OCI-LY1 (cell line): ENCODE measurements at regions not wholly inside any gene's neighbourhood (a gene's known extent, or its start where the extent isn't known, plus 50 kb on each side); places are given as distances from the start of the nearest gene placed in this dataset.

Source experiments
- H2AFZ ChIP-seq: fragments of 200-600 bp; sonication (generic), shearing (Covaris generic); 2 replicates; pipeline ENCODE4 v1.6.0; 2014; ENCODE audit warnings: antibody characterized with exemption, mild to moderate bottlenecking, low read length
- H3F3A ChIP-seq: fragments of 200-600 bp; sonication (generic), shearing (Covaris generic); 2 replicates; pipeline ENCODE4 v1.6.0; 2014; ENCODE audit warnings: mild to moderate bottlenecking, antibody characterized with exemption, low read length, moderate library complexity; ENCODE audit not compliant: insufficient read depth
- H3K27ac ChIP-seq: fragments of 200-600 bp; sonication (generic); 2 replicates; pipeline ENCODE4 v1.5.1; 2014; ENCODE audit warnings: low read length, mixed run types, mild to moderate bottlenecking, low read depth; ENCODE audit not compliant: poor library complexity, severe bottlenecking
- H3K27me3 ChIP-seq: fragments of 200-600 bp; sonication (generic); 2 replicates; pipeline ENCODE4 v1.6.0; 2014; ENCODE audit warnings: antibody characterized with exemption, mild to moderate bottlenecking, low read length, moderate library complexity; ENCODE audit not compliant: insufficient read depth
- H3K36me3 ChIP-seq: fragments of 200-600 bp; sonication (generic); 2 replicates; pipeline ENCODE4 v1.6.1; 2014; ENCODE audit warnings: mild to moderate bottlenecking, antibody characterized with exemption, low read length, moderate library complexity, mixed read lengths; ENCODE audit not compliant: insufficient read depth
- H3K4me1 ChIP-seq: fragments of 200-600 bp; sonication (generic); 2 replicates; pipeline ENCODE4 v1.5.1; 2014; ENCODE audit warnings: mild to moderate bottlenecking, low read length, moderate library complexity; ENCODE audit not compliant: insufficient read depth, severe bottlenecking
- H3K4me2 ChIP-seq: fragments of 200-600 bp; sonication (generic), shearing (Covaris generic); 2 replicates; pipeline ENCODE4 v1.6.1; 2014; ENCODE audit warnings: low read length
- H3K4me3 ChIP-seq: fragments of 200-600 bp; sonication (generic); 2 replicates; pipeline ENCODE4 v1.5.1; 2014; ENCODE audit warnings: low read length, low read depth, mild to moderate bottlenecking, mixed read lengths; ENCODE audit not compliant: poor library complexity, severe bottlenecking
- H3K79me2 ChIP-seq: fragments of 200-600 bp; shearing (Covaris generic); 2 replicates; pipeline ENCODE4 v1.6.1; 2016; ENCODE audit warnings: mixed run types, low read length, mixed read lengths; ENCODE audit not compliant: insufficient read depth
- H3K9ac ChIP-seq: fragments of 200-600 bp; sonication (generic), shearing (Covaris generic); 2 replicates; pipeline ENCODE4 v1.6.1; 2014; ENCODE audit warnings: mild to moderate bottlenecking, low read length, mixed read lengths
- H3K9me2 ChIP-seq: fragments of 200-600 bp; sonication (generic), shearing (Covaris generic); 2 replicates; pipeline ENCODE4 v1.6.1; 2014; ENCODE audit warnings: low read depth, mild to moderate bottlenecking, low read length, mixed read lengths
- H3K9me3 ChIP-seq: fragments of 200-600 bp; shearing (Covaris generic); 2 replicates; pipeline ENCODE4 v1.6.1; 2014; ENCODE audit warnings: low read length, mixed read lengths
- H4K20me1 ChIP-seq: fragments of 200-600 bp; sonication (generic), shearing (Covaris generic); 2 replicates; pipeline ENCODE4 v1.6.0; 2016; ENCODE audit warnings: mild to moderate bottlenecking, low read length; ENCODE audit not compliant: insufficient read depth
- CTCF ChIP-seq: fragments of 200-600 bp; sonication (generic), shearing (Covaris generic); IDR thresholded peaks from 2 replicates; pipeline ENCODE4 v1.5.1; 2017; ENCODE audit warnings: mild to moderate bottlenecking, antibody characterized with exemption, low read length, moderate library complexity, mixed read lengths
- EZH2 ChIP-seq: fragments of 200-600 bp; sonication (generic), shearing (Covaris generic); IDR thresholded peaks from 2 replicates; pipeline ENCODE4 v1.8.0; 2017; ENCODE audit warnings: borderline replicate concordance, mixed run types, mild to moderate bottlenecking, antibody characterized with exemption, low read length, moderate library complexity, mixed read lengths

DNA sequence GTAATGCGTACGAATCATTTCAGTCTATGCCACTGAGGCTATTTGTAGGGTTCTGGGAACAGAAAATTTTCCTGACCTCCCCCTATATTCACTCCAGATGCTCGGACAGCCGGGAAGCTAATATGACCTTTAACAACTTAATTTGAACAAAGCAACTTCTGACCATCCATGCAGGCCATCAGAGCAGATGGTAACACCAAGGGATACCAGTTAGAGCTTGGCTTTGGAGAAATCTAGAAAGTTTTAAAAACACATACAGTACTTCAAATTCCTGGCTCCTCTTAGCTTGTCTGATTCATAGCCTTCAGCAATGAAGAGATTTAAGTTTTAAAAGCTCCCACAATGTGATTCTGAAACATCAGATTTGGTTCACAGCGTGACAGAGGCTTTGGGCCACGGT lies 257.3 kb downstream of the GPAM start:
- no peaks in the 10 kb centered on the region for H3K27me3 ChIP-seq
- H3K9ac ChIP-seq, result no peak overlapping the region
- no peaks in the 10 kb centered on the region for H3K4me1 ChIP-seq
- H3K9me3 ChIP-seq, result no peaks in the 10 kb centered on the region
- no peaks in the 10 kb centered on the region for H3K36me3 ChIP-seq
- H2AFZ ChIP-seq, result no peak overlapping the region
- H3K4me2 ChIP-seq, result no peak overlapping the region
- H3K4me3 ChIP-seq, result no peak overlapping the region
- H3K79me2 ChIP-seq, result no peaks in the 10 kb centered on the region
- H4K20me1 ChIP-seq, result no peaks in the 10 kb centered on the region
- H3K9me2 ChIP-seq, result no peaks in the 10 kb centered on the region
- H3F3A ChIP-seq, result no peaks in the 10 kb centered on the region
- TF ChIP-seq CTCF (no peak), EZH2 (no peak)
- H3K27ac ChIP-seq, result no peak overlapping the region

- Histone ChIP-seq H2AFZ (no peak overlapping the region), H3K27ac (no peak overlapping the region), H3K4me3 (no peak overlapping the region), H3K4me2 (no peak overlapping the region), H4K20me1 (no peaks in the 10 kb centered on the region), H3K27me3 (no peaks in the 10 kb centered on the region), H3K9me3 (no peaks in the 10 kb centered on the region), H3K36me3 (no peaks in the 10 kb centered on the region), H3F3A (no peaks in the 10 kb centered on the region), H3K4me1 (no peaks in the 10 kb centered on the region), H3K9me2 (no peaks in the 10 kb centered on the region), H3K79me2 (no peaks in the 10 kb centered on the region), H3K9ac (no peak overlapping the region)
- no peak for TF ChIP-seq CTCF
- no peak for TF ChIP-seq EZH2
These were observed 249.6 kb downstream of the GPAM start for GRCh38 chr10:111933937-111934336.

GRCh38 chr10:111934931-111935330 lies 248.6 kb downstream of the GPAM start:
- no peak overlapping the region for H3K4me3 ChIP-seq
- no peaks in the 10 kb centered on the region for H3K36me3 ChIP-seq
- no peak overlapping the region for H3K27ac ChIP-seq
- H3K4me1 ChIP-seq, result no peaks in the 10 kb centered on the region
- H4K20me1 ChIP-seq, result no peaks in the 10 kb centered on the region
- no peaks in the 10 kb centered on the region for H3K9me2 ChIP-seq
- no peak overlapping the region for H2AFZ ChIP-seq
- no peaks in the 10 kb centered on the region for H3K9me3 ChIP-seq
- H3K79me2 ChIP-seq, result no peaks in the 10 kb centered on the region
- H3K27me3 ChIP-seq, result no peaks in the 10 kb centered on the region
- no peaks in the 10 kb centered on the region for H3F3A ChIP-seq
- no peak overlapping the region for H3K9ac ChIP-seq
- H3K4me2 ChIP-seq, result no peak overlapping the region
- no peak for TF ChIP-seq EZH2
- TF ChIP-seq CTCF, result no peak
